ENCODE measurements at regions not wholly inside any gene's neighbourhood (a gene's known extent, or its start where the extent isn't known, plus 50 kb on each side); places are given as distances from the start of the nearest gene placed in this dataset.

GRCh38 chr9:73741316-73741715 lies 589.7 kb downstream of the ANXA1 start:
- Histone ChIP-seq H3K4me3 (ENCODE audit: low read length in 2 of 2) (no peak overlapping the region), H3K27me3 (ENCODE audit: control insufficient read depth in 1 of 2, insufficient read depth in 2 of 2, low read length in 1 of 2) (no peaks in the 10 kb centered on the region), H3K27ac (ENCODE audit: low read depth in 1 of 2, low read length in 2 of 2) (no peak overlapping the region), H3K36me3 (ENCODE audit: control insufficient read depth in 1 of 2, insufficient read depth in 2 of 2, low read length in 1 of 2) (no peaks in the 10 kb centered on the region), H3K9me3 (ENCODE audit: control insufficient read depth, low read length) (no peaks in the 10 kb centered on the region), H3K4me1 (ENCODE audit: control insufficient read depth in 1 of 2, insufficient read depth in 2 of 2, low read length in 2 of 2) (no peaks in the 10 kb centered on the region)
- ATAC-seq (ENCODE audit: low FRiP score) (no peak), DNase-seq (no peak)
- intact Hi-C loops (cut with DNase I), result no loop called here
- WGBS, 2 donors, result 38 to 50% methylated on average over 1 of the region's 1 CpG

DNA sequence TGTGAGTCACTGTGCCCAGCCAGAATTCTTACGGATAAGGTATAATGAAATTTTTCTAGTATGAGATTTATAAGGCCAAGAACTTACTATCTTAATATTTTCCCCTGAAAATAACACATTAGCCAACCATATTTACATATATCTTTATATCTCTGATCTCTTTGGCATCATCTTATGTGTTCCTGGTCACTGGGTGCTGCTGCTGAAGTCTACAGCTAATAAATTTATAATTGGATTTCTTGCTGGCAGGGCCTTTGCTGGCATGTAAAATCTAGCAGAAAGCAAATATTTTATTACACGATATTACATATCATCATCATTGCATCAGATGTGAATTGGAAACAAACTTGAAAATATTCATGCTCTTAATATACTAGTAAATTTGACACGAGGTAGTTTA lies 590.7 kb downstream of the ANXA1 start:
- H3K4me1 ChIP-seq (ENCODE audit: control insufficient read depth in 1 of 2, insufficient read depth in 2 of 2, low read length in 2 of 2), result no peaks in the 10 kb centered on the region
- intact Hi-C loops (cut with DNase I), result no loop called here
- no peak overlapping the region for H3K4me3 ChIP-seq (ENCODE audit: low read length in 2 of 2)
- no peak overlapping the region for H3K27ac ChIP-seq (ENCODE audit: low read depth in 1 of 2, low read length in 2 of 2)
- no peaks in the 10 kb centered on the region for H3K36me3 ChIP-seq (ENCODE audit: control insufficient read depth in 1 of 2, insufficient read depth in 2 of 2, low read length in 1 of 2)
- DNase-seq (no peak), ATAC-seq (ENCODE audit: low FRiP score) (no peak)
- no peaks in the 10 kb centered on the region for H3K9me3 ChIP-seq (ENCODE audit: control insufficient read depth, low read length)
- 69 to 73% methylated on average over 3 of the region's 3 CpGs for WGBS, 2 donors
- H3K27me3 ChIP-seq (ENCODE audit: control insufficient read depth in 1 of 2, insufficient read depth in 2 of 2, low read length in 1 of 2), result no peaks in the 10 kb centered on the region

GRCh38 chr9:73743826-73744225 lies 592.2 kb downstream of the ANXA1 start:
- H3K27me3 ChIP-seq (ENCODE audit: control insufficient read depth in 1 of 2, insufficient read depth in 2 of 2, low read length in 1 of 2), result no peaks in the 10 kb centered on the region
- intact Hi-C loops (cut with DNase I), result no loop called here
- H3K36me3 ChIP-seq (ENCODE audit: control insufficient read depth in 1 of 2, insufficient read depth in 2 of 2, low read length in 1 of 2), result no peaks in the 10 kb centered on the region
- no peak overlapping the region for H3K27ac ChIP-seq (ENCODE audit: low read depth in 1 of 2, low read length in 2 of 2)
- ATAC-seq (ENCODE audit: low FRiP score), result no peak
- WGBS, 2 donors, result 73 to 85% methylated on average over 1 of the region's 1 CpG
- DNase-seq, result no peak
- H3K4me1 ChIP-seq (ENCODE audit: control insufficient read depth in 1 of 2, insufficient read depth in 2 of 2, low read length in 2 of 2), result no peaks in the 10 kb centered on the region
- H3K4me3 ChIP-seq (ENCODE audit: low read length in 2 of 2), result no peak overlapping the region
- H3K9me3 ChIP-seq (ENCODE audit: control insufficient read depth, low read length), result no peaks in the 10 kb centered on the region

GRCh38 chr9:73745598-73745997 lies 593.9 kb downstream of the ANXA1 start:
- no peak for DNase-seq
- Histone ChIP-seq H3K36me3 (ENCODE audit: control insufficient read depth in 1 of 2, insufficient read depth in 2 of 2, low read length in 1 of 2) (no peaks in the 10 kb centered on the region), H3K27ac (ENCODE audit: low read depth in 1 of 2, low read length in 2 of 2) (no peak overlapping the region), H3K9me3 (ENCODE audit: control insufficient read depth, low read length) (no peaks in the 10 kb centered on the region), H3K4me3 (ENCODE audit: low read length in 2 of 2) (no peak overlapping the region), H3K4me1 (ENCODE audit: control insufficient read depth in 1 of 2, insufficient read depth in 2 of 2, low read length in 2 of 2) (no peaks in the 10 kb centered on the region), H3K27me3 (ENCODE audit: control insufficient read depth in 1 of 2, insufficient read depth in 2 of 2, low read length in 1 of 2) (no peaks in the 10 kb centered on the region)
- 86 to 89% methylated on average over 3 of the region's 3 CpGs for WGBS, 2 donors
- intact Hi-C loops (cut with DNase I), result no loop called here
- no peak for ATAC-seq (ENCODE audit: low FRiP score)

DNA sequence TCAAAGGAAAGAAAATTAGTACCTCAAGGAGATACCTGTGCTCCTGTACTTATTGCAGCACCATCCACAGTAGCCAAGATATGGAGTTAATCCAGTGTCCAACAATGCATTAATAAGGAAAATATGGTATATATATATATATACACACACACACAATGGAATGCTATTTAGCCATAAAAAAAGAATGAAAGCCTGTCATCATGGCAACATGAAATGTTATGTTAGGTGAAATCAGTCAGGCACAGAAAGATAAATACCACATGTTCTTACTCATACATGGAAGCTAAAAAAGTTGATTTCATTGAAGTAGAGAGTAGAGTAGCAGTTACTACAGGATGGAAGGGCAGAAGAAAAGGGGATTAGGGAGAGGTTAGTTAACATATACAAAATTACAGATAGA lies 601.5 kb downstream of the ANXA1 start:
- Histone ChIP-seq H3K27ac (ENCODE audit: low read depth in 1 of 2, low read length in 2 of 2) (no peak overlapping the region), H3K9me3 (ENCODE audit: control insufficient read depth, low read length) (no peaks in the 10 kb centered on the region), H3K4me3 (ENCODE audit: low read length in 2 of 2) (no peak overlapping the region), H3K27me3 (ENCODE audit: control insufficient read depth in 1 of 2, insufficient read depth in 2 of 2, low read length in 1 of 2) (no peaks in the 10 kb centered on the region), H3K4me1 (ENCODE audit: control insufficient read depth in 1 of 2, insufficient read depth in 2 of 2, low read length in 2 of 2) (no peaks in the 10 kb centered on the region), H3K36me3 (ENCODE audit: control insufficient read depth in 1 of 2, insufficient read depth in 2 of 2, low read length in 1 of 2) (no peaks in the 10 kb centered on the region)
- DNase-seq (no peak), ATAC-seq (ENCODE audit: low FRiP score) (no peak)
- intact Hi-C loops (cut with DNase I), result no loop called here

DNA sequence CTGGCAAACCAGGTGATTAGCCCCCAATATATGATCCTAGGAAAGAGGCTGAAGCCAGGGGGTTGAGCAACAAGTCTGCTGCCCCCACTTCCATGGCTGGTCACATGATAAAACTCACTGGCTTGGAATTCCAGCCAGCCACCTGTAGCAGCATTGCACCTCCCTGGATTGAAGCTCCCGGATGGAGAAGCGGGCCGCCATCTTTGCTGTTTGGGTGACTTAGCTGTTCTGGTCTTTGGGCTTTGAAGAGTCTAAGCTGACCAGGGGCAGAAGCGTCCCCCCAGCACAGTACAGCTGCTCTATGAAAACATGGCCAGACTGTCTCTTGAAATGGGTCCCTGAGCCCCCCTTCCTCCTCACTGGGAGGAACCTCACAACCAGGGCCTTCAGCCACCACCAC lies 610.2 kb downstream of the ANXA1 start:
- no peaks in the 10 kb centered on the region for H3K36me3 ChIP-seq (ENCODE audit: control insufficient read depth in 1 of 2, insufficient read depth in 2 of 2, low read length in 1 of 2)
- H3K4me3 ChIP-seq (ENCODE audit: low read length in 2 of 2), result no peak overlapping the region
- H3K9me3 ChIP-seq (ENCODE audit: control insufficient read depth, low read length), result no peaks in the 10 kb centered on the region
- H3K27ac ChIP-seq (ENCODE audit: low read depth in 1 of 2, low read length in 2 of 2), result no peak overlapping the region
- ATAC-seq (ENCODE audit: low FRiP score) (peak; percentile 26), DNase-seq (no peak)
- WGBS, 2 donors, result 92% methylated on average over 4 of the region's 4 CpGs
- no peaks in the 10 kb centered on the region for H3K4me1 ChIP-seq (ENCODE audit: control insufficient read depth in 1 of 2, insufficient read depth in 2 of 2, low read length in 2 of 2)
- no peaks in the 10 kb centered on the region for H3K27me3 ChIP-seq (ENCODE audit: control insufficient read depth in 1 of 2, insufficient read depth in 2 of 2, low read length in 1 of 2)
- intact Hi-C loops (cut with DNase I), result no loop called here

- Histone ChIP-seq H3K36me3 (ENCODE audit: control insufficient read depth in 1 of 2, insufficient read depth in 2 of 2, low read length in 1 of 2) (no peaks in the 10 kb centered on the region), H3K27me3 (ENCODE audit: control insufficient read depth in 1 of 2, insufficient read depth in 2 of 2, low read length in 1 of 2) (no peaks in the 10 kb centered on the region), H3K27ac (ENCODE audit: low read depth in 1 of 2, low read length in 2 of 2) (no peak overlapping the region), H3K4me3 (ENCODE audit: low read length in 2 of 2) (no peak overlapping the region), H3K4me1 (ENCODE audit: control insufficient read depth in 1 of 2, insufficient read depth in 2 of 2, low read length in 2 of 2) (no peaks in the 10 kb centered on the region), H3K9me3 (ENCODE audit: control insufficient read depth, low read length) (no peaks in the 10 kb centered on the region)
- WGBS, 2 donors, result 31 to 42% methylated on average over 1 of the region's 1 CpG
- intact Hi-C loops (cut with DNase I), result no loop called here
- DNase-seq (no peak), ATAC-seq (ENCODE audit: low FRiP score) (no peak)
Observed at GRCh38 chr9:73773896-73774295, 622.2 kb downstream of the ANXA1 start.

DNA sequence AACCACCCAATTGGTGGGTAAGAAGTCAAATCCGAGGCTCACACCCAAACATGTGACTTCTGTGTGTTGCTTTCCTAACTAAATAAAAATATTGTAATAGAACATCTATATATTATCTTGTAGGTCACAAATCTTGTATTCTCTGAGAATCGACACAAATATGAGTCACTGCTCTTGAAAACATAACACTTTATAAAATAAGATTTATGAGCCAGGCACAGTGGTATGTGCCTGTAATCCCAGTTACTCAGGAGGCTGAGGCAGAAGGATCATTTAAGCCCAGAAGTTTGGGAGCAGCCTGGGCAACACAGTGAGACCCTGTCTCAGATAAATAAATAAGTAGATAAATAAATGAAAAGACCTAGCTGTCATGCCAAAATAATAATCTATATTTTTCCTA lies 624.1 kb downstream of the ANXA1 start:
- H3K4me3 ChIP-seq (ENCODE audit: low read length in 2 of 2), result no peak overlapping the region
- intact Hi-C loops (cut with DNase I), result no loop called here
- WGBS, 2 donors, result 44 to 56% methylated on average over 2 of the region's 2 CpGs

DNA sequence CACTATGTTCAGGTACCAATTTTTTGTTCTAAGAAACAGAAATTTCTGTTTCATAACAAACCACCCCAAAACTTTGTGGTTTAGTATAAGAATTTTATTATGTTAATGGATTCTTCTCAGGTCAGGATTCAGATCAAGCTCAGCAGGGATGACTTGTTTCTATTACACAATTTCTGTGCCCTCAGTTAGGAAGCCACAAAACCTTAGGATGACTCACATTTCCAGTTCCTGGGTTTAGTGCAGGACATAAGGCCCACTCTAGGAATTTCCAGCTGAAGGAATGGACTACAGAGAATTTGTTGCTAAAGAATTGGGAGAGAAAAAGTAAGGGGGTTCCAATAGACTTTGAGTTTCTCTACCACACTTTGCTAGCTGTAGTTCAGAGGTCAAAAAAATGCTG lies 629.3 kb downstream of the ANXA1 start:
- H3K9me3 ChIP-seq (ENCODE audit: control insufficient read depth, low read length), result peaks cover 2% of the 10 kb centered on the region
- no peaks in the 10 kb centered on the region for H3K36me3 ChIP-seq (ENCODE audit: control insufficient read depth in 1 of 2, insufficient read depth in 2 of 2, low read length in 1 of 2)
- H3K27me3 ChIP-seq (ENCODE audit: control insufficient read depth in 1 of 2, insufficient read depth in 2 of 2, low read length in 1 of 2), result no peaks in the 10 kb centered on the region
- no peaks in the 10 kb centered on the region for H3K4me1 ChIP-seq (ENCODE audit: control insufficient read depth in 1 of 2, insufficient read depth in 2 of 2, low read length in 2 of 2)
- ATAC-seq (ENCODE audit: low FRiP score) (no peak), DNase-seq (no peak)
- intact Hi-C loops (cut with DNase I), result no loop called here
- H3K4me3 ChIP-seq (ENCODE audit: low read length in 2 of 2), result no peak overlapping the region
- H3K27ac ChIP-seq (ENCODE audit: low read depth in 1 of 2, low read length in 2 of 2), result no peak overlapping the region

More for the DNA sequence above, 624.1 kb downstream of the ANXA1 start:
- Histone ChIP-seq H3K27me3 (ENCODE audit: control insufficient read depth in 1 of 2, insufficient read depth in 2 of 2, low read length in 1 of 2) (no peaks in the 10 kb centered on the region), H3K9me3 (ENCODE audit: control insufficient read depth, low read length) (no peaks in the 10 kb centered on the region), H3K27ac (ENCODE audit: low read depth in 1 of 2, low read length in 2 of 2) (no peak overlapping the region), H3K4me1 (ENCODE audit: control insufficient read depth in 1 of 2, insufficient read depth in 2 of 2, low read length in 2 of 2) (no peaks in the 10 kb centered on the region), H3K36me3 (ENCODE audit: control insufficient read depth in 1 of 2, insufficient read depth in 2 of 2, low read length in 1 of 2) (no peaks in the 10 kb centered on the region)
- DNase-seq (no peak), ATAC-seq (ENCODE audit: low FRiP score) (no peak)
